ENCODE measurements at regions not wholly inside any gene's neighbourhood (a gene's known extent, or its start where the extent isn't known, plus 50 kb on each side); places are given as distances from the start of the nearest gene placed in this dataset.

DNA sequence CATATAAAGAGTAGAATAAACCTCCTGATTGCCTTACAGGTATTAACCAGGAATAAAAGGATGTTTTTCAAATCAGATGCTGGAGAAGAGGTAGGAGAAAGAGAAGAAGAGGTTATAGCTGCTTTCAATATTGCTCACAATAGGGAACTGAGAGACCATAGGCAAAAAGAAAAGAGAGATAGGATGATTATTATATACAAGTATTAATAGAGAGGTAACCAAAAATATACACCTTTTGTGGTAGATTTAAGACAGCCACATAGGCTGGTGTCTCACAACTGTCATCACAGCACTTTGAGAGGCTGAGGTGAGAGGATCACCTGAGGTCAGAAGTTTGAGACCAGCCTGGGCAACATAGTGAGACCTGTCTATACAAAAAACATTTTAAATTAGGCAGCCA is 119.7 kb downstream of the PSMG1 start:
- ChIA-PET POLR2A (no interaction called here), CTCF (interaction anchor here (2.9 kb wide), 1 partner anchor 10 kb away, joined by 8 read pairs; no protein-coding TSS in a partner anchor)
- Histone ChIP-seq H3K36me3 (ENCODE audit: control insufficient read depth, insufficient read depth, low read length) (no peaks in the 10 kb centered on the region), H3K4me3 (ENCODE audit: low read depth, low read length) (no peak overlapping the region), H3K27me3 (ENCODE audit: control insufficient read depth, insufficient read depth, low read length) (no peaks in the 10 kb centered on the region; the same call in 1 of the 2 replicates)
- TF ChIP-seq, protein P1, sequence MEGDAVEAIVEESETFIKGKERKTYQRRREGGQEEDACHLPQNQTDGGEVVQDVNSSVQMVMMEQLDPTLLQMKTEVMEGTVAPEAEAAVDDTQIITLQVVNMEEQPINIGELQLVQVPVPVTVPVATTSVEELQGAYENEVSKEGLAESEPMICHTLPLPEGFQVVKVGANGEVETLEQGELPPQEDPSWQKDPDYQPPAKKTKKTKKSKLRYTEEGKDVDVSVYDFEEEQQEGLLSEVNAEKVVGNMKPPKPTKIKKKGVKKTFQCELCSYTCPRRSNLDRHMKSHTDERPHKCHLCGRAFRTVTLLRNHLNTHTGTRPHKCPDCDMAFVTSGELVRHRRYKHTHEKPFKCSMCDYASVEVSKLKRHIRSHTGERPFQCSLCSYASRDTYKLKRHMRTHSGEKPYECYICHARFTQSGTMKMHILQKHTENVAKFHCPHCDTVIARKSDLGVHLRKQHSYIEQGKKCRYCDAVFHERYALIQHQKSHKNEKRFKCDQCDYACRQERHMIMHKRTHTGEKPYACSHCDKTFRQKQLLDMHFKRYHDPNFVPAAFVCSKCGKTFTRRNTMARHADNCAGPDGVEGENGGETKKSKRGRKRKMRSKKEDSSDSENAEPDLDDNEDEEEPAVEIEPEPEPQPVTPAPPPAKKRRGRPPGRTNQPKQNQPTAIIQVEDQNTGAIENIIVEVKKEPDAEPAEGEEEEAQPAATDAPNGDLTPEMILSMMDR (IDR thresholded peaks at IDR 0.05; ENCODE audit: insufficient read depth, low read depth, low read length) = no peak
- DNase-seq (ENCODE audit: low read depth) = no peak

DNA sequence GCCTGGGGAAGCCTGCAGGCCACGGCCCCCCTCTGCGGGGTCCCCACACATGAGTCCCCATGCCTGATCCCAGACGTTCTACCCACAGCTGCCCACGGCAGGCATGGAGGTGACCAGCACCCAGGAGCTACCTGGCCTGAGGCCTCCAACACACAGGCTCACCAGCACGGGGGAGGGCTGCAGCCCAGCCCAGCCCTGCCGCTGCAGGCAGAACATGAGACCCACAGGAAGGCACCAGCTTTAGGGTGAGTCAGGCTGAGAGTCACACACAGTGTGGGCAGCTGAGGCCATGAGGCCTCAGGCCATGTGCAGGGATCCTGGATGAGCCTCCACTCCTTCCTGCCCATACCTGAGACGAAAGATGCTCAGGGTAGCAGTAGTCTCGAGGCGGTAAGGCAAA is 121.1 kb downstream of the PSMG1 start:
- Histone ChIP-seq H3K36me3 (ENCODE audit: control insufficient read depth, insufficient read depth, low read length) (no peaks in the 10 kb centered on the region), H3K4me3 (ENCODE audit: low read depth, low read length) (no peak overlapping the region), H3K27me3 (ENCODE audit: control insufficient read depth, insufficient read depth, low read length) (peaks cover 2% of the 10 kb centered on the region)
- TF ChIP-seq, protein P1 (IDR thresholded peaks at IDR 0.05; ENCODE audit: insufficient read depth, low read depth, low read length) = no peak
- POLR2A ChIA-PET = no interaction called here
- no peak for DNase-seq (ENCODE audit: low read depth)
- CTCF ChIA-PET = no interaction called here

DNA sequence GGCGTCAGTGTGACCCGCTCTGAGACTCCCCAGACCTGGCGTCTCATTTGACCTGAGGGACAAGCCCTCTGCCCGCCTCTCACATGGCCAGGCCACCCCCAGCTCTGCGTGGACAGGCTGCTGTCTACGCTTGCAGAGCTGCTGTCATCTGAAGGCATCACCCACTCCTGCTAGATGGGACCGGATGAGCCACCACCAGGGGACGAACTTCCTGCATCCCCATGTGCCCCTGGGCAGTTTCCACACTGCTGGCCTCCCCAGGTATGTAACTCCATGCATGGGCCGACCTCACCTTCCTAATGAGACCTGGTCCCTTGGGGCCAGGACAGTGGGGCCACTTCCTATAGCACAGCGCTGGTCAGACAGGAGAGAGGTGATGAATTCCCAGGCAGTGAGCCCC is 121.5 kb downstream of the PSMG1 start:
- H3K36me3 ChIP-seq (ENCODE audit: control insufficient read depth, insufficient read depth, low read length) = no peaks in the 10 kb centered on the region
- TF ChIP-seq, protein P1 (IDR thresholded peaks at IDR 0.05; ENCODE audit: insufficient read depth, low read depth, low read length) = no peak
- peaks cover 5% of the 10 kb centered on the region for H3K27me3 ChIP-seq (ENCODE audit: control insufficient read depth, insufficient read depth, low read length)
- no peak for DNase-seq (ENCODE audit: low read depth)
- H3K4me3 ChIP-seq (ENCODE audit: low read depth, low read length) = no peak overlapping the region
- ChIA-PET CTCF (no interaction called here), POLR2A (no interaction called here)

DNA sequence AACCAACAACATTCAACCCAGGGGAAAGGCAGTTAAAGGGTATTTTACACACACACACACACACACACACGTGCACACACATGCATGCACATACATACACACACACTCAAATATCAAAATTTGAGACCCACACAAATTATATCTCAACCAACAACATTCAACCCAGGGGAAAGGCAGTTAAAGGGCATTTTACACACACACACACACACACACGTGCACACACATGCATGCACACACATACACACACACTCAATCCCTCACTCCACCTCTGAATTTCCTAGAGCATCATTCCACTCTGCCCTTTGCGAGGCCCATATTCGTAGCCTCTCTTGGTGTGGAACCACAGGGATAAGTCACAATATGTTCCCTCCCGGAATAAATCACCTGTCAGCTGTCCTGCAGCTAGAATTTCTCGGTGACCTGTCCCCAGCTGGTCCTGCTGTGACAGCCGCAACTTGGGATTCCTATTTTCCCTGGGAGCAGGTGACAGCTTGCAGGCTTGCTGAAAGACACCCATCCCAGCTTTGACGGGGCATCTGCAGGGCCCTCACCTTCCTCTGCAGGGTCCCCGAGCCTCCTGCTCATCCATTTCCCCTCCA is 122.7 kb downstream of the PSMG1 start:
- Histone ChIP-seq H3K27me3 (ENCODE audit: control insufficient read depth, insufficient read depth, low read length) (peaks cover 5% of the 10 kb centered on the region), H3K4me3 (ENCODE audit: low read depth, low read length) (no peak overlapping the region), H3K36me3 (ENCODE audit: control insufficient read depth, insufficient read depth, low read length) (no peaks in the 10 kb centered on the region)
- ChIA-PET CTCF (interaction anchor here (0.6 to 1.6 kb wide), 2 partner anchors 66 to 390 kb away, joined by 3 to 4 read pairs; no protein-coding TSS in a partner anchor), POLR2A (no interaction called here)
- DNase-seq (ENCODE audit: low read depth) = no peak
- TF ChIP-seq, protein P1 (IDR thresholded peaks at IDR 0.05; ENCODE audit: insufficient read depth, low read depth, low read length) = no peak

GRCh38 chr21:39057121-39057520 is 126.1 kb downstream of the PSMG1 start:
- ChIA-PET POLR2A (no interaction called here), CTCF (no interaction called here)
- Histone ChIP-seq H3K36me3 (ENCODE audit: control insufficient read depth, insufficient read depth, low read length) (no peaks in the 10 kb centered on the region), H3K27me3 (ENCODE audit: control insufficient read depth, insufficient read depth, low read length) (peaks cover 5% of the 10 kb centered on the region), H3K4me3 (ENCODE audit: low read depth, low read length) (no peak overlapping the region)
- TF ChIP-seq, protein P1 (IDR thresholded peaks at IDR 0.05; ENCODE audit: insufficient read depth, low read depth, low read length) = no peak
- no peak for DNase-seq (ENCODE audit: low read depth)
